GM12891 (cell line): ENCODE measurements at regions not wholly inside any gene's neighbourhood (a gene's known extent, or its start where the extent isn't known, plus 50 kb on each side); places are given as distances from the start of the nearest gene placed in this dataset.

Experiments used
- POLR2A ChIP-seq: IDR thresholded peaks from 2 replicates; pipeline ENCODE4 v1.6.1; 2011; ENCODE audit warnings: low read depth, low read length, control low read depth
- POLR2AphosphoS5 ChIP-seq: IDR thresholded peaks from 2 replicates; pipeline ENCODE4 v1.6.1; 2011; ENCODE audit warnings: low read depth, low read length, control low read depth
- POU2F2 ChIP-seq: IDR thresholded peaks from 2 replicates; pipeline ENCODE4 v1.6.1; 2011; ENCODE audit warnings: low read depth, mild to moderate bottlenecking, control low read depth, low read length, moderate library complexity
- SPI1 ChIP-seq: IDR thresholded peaks from 2 replicates; pipeline ENCODE4 v1.6.1; 2011; ENCODE audit warnings: low read depth, low read length, control low read depth
- TAF1 ChIP-seq: IDR thresholded peaks from 2 replicates; pipeline ENCODE4 v1.6.1; 2011; ENCODE audit warnings: low read depth, low read length, control low read depth

DNA sequence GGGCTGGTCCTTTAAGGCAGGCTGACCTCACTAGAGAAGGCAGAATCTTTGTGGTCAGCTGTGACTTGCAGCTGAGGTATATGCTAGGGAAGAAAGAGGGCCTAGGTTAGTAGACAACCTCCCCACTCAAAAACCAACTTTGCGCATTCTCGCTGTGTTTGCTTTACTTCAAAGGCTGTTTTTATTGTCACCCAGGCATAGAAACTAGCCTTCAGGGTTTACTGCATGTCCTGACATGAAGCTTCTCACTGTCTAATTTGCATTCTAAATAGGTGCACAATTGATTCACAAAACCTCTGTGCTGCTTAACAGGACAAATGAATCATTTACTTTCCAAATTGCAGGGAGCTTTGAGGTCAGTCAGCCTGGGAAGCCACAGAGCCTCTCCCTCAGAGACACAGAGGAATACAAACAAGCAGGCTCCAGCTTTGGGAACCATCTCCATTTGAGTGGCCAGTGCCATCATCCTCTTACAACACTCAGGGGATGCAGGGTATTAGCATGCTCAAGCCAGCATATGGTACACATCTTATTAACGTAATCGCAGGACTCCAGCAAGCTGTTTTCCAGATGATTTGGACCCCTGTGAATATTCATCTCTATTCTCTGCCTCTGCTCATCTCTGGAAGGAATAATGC, 596.4 kb upstream of the GHITM start:
- TF ChIP-seq POLR2A, result no peak
- TF ChIP-seq POLR2AphosphoS5, result no peak
- TF ChIP-seq TAF1, result no peak
- no peak for TF ChIP-seq SPI1
- peak; percentile 74 for TF ChIP-seq POU2F2
